GM12874 (cell line): ENCODE measurements at regions not wholly inside any gene's neighbourhood (a gene's known extent, or its start where the extent isn't known, plus 50 kb on each side); places are given as distances from the start of the nearest gene placed in this dataset.

Experiments used
- CTCF ChIP-seq: IDR thresholded peaks from 2 replicates; pipeline ENCODE4 v1.5.1; 2011; ENCODE audit warnings: low read depth, mild to moderate bottlenecking, control low read depth, low read length, moderate library complexity; ENCODE audit not compliant: insufficient read depth

GRCh38 chr6:141658696-141659095 lies 474.0 kb upstream of the GJE1 start:
- no peak for TF ChIP-seq CTCF

- TF ChIP-seq CTCF, result no peak
These were observed 474.9 kb upstream of the GJE1 start for GRCh38 chr6:141657812-141658211.

- no peak for TF ChIP-seq CTCF
These were observed 479.1 kb upstream of the GJE1 start for GRCh38 chr6:141653590-141653989.

- TF ChIP-seq CTCF, result no peak
These were observed 490.8 kb upstream of the GJE1 start for GRCh38 chr6:141641951-141642350.

- no peak for TF ChIP-seq CTCF
These were observed 491.3 kb upstream of the GJE1 start for GRCh38 chr6:141641406-141641805.

- TF ChIP-seq CTCF, result no peak
These were observed 497.1 kb upstream of the GJE1 start for GRCh38 chr6:141635621-141636020.

GRCh38 chr6:141634269-141634668 lies 498.5 kb upstream of the GJE1 start:
- no peak for TF ChIP-seq CTCF

GRCh38 chr6:141624301-141624700 lies 508.4 kb upstream of the GJE1 start:
- TF ChIP-seq CTCF, result no peak
